ENCODE measurements at regions not wholly inside any gene's neighbourhood (a gene's known extent, or its start where the extent isn't known, plus 50 kb on each side); places are given as distances from the start of the nearest gene placed in this dataset.

- TF ChIP-seq NR3C1 (IDR thresholded peaks at IDR 0.05): no peak
- no peak for TF ChIP-seq RAD21 (conservative IDR thresholded peaks at IDR 0.05 in 1 of 2, IDR thresholded peaks at IDR 0.05 in 1 of 2)
- TF ChIP-seq CBX2 (IDR thresholded peaks at IDR 0.05; ENCODE audit: borderline replicate concordance, low read depth): no peak
- no peak for TF ChIP-seq NFE2L2 (conservative IDR thresholded peaks at IDR 0.05; ENCODE audit: low read length)
Observed at GRCh38 chr9:118558026-118558425, 811.2 kb downstream of the BRINP1 start (continued).

- no peak for DNase-seq (ENCODE audit: low read depth in 1 of 2, low spot score in 1 of 2)
- Histone ChIP-seq H3K4me3 (no peak overlapping the region), H3K4me1 (peaks cover 26% of the 10 kb centered on the region), H3K27ac (no peak overlapping the region), H3K9me3 (no peaks in the 10 kb centered on the region), H3K4me2 (no peak overlapping the region)
- CTCF ChIA-PET: no interaction called here
- no peak for FAIRE-seq
- TF ChIP-seq POLR2A (IDR thresholded peaks at IDR 0.05; ENCODE audit: low read length) (no peak), NR3C1 (IDR thresholded peaks at IDR 0.05) (no peak), CHD4 (IDR thresholded peaks at IDR 0.05; ENCODE audit: borderline replicate concordance) (no peak), MAFK (IDR thresholded peaks at IDR 0.05; ENCODE audit: partially characterized antibody) (no peak)
- POLR2A ChIA-PET: no interaction called here
- no peak for ATAC-seq
Observed at GRCh38 chr9:118558891-118559290, 810.3 kb downstream of the BRINP1 start.

- 50% methylated on average over 3 of the region's 3 CpGs for WGBS (ENCODE audit: missing lambda C conversion rate)
- H3K4me2 ChIP-seq: no peak overlapping the region
- TF ChIP-seq BCL3 (IDR thresholded peaks at IDR 0.05): no peak
- TF ChIP-seq CHD4 (IDR thresholded peaks at IDR 0.05; ENCODE audit: borderline replicate concordance): no peak
- TF ChIP-seq CTCF (IDR thresholded peaks at IDR 0.05): no peak
- TF ChIP-seq ZSCAN20 (CRISPR knock-in tag; IDR thresholded peaks at IDR 0.05): no peak
- TF ChIP-seq ELK1 (IDR thresholded peaks at IDR 0.05; ENCODE audit: low read depth, low read length): no peak
- TF ChIP-seq CEBPB (IDR thresholded peaks at IDR 0.05): no peak
- no peak for TF ChIP-seq HOXA7 (CRISPR knock-in tag; IDR thresholded peaks at IDR 0.05)
- no peak for TF ChIP-seq EHF (CRISPR knock-in tag; IDR thresholded peaks at IDR 0.05)
- TF ChIP-seq ZC3H11A (IDR thresholded peaks at IDR 0.05): no peak
- TF ChIP-seq USF2 (IDR thresholded peaks at IDR 0.05): no peak
- no peak for TF ChIP-seq E2F6 (IDR thresholded peaks at IDR 0.05; ENCODE audit: borderline replicate concordance, low read depth)
- TF ChIP-seq PBX3 (IDR thresholded peaks at IDR 0.05): no peak
- no peak for TF ChIP-seq JUNB (IDR thresholded peaks at IDR 0.05)
- no peak for TF ChIP-seq NPAS2 (CRISPR knock-in tag; IDR thresholded peaks at IDR 0.05; ENCODE audit: borderline replicate concordance)
- TF ChIP-seq ZFP36 (IDR thresholded peaks at IDR 0.05; ENCODE audit: borderline replicate concordance, partially characterized antibody): no peak
- TF ChIP-seq TP53 (CRISPR knock-in tag; IDR thresholded peaks at IDR 0.05): no peak
- H3K4me3 ChIP-seq: no peak overlapping the region
- ATAC-seq: no peak
- DNase-seq (ENCODE audit: low read depth in 1 of 2, low spot score in 1 of 2): no peak
- no peak overlapping the region for H3K27ac ChIP-seq
- no peaks in the 10 kb centered on the region for H3K9me3 ChIP-seq
- POLR2A ChIA-PET: no interaction called here
- CTCF ChIA-PET: interaction anchor here (0.6 to 1.6 kb wide), 2 partner anchors 11 to 14 kb away, joined by 3 read pairs; no protein-coding TSS in a partner anchor
- FAIRE-seq: no peak
- H3K4me1 ChIP-seq: peaks cover 29% of the 10 kb centered on the region
Observed at GRCh38 chr9:118561051-118561450, 808.2 kb downstream of the BRINP1 start.

Data from A549 (cell line).